HG02610 (cell line): ENCODE measurements at regions not wholly inside any gene's neighbourhood (a gene's known extent, or its start where the extent isn't known, plus 50 kb on each side); places are given as distances from the start of the nearest gene placed in this dataset.
A peak's percentile ranks its signal among the peaks of the same experiment; 100 is the strongest.

Experiments
- ATAC-seq: cut with Tn5 transposase; IDR thresholded peaks from one replicate; pipeline ENCODE4 v1.9.1; 2021; ENCODE audit warnings: mild to moderate bottlenecking, moderate library complexity; ENCODE audit not compliant: unreplicated experiment

DNA sequence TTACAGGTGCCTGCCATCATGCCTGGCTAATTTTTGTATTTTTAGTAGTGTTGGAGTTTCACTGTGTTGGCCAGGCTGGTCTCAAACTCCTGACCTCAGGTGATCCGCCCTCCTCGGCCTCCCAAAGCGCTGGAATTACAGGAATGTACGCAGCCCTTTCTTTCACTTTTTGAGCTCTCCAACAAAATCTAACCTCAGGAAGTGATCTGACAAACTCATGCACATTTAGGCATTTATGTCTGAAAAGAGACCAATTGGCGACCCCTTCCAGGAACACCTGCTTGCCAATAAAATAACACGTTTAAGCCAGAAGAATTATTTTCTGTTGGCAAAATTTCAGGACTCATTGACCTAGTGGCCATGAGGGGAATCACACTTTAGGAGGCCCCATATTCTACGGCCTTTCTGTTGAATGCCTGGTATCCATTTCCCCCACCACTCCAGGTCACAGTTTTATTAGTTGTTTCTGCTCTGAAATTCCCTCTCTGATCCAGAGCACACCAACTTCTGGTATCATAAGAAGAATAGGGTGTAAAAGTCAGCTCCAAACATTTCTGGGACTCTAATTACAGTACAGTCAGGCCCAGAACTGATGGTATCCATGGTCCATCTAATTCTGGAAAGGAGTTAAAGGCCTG lies 65.8 kb upstream of the FRMD4A start:
- no peak for ATAC-seq

DNA sequence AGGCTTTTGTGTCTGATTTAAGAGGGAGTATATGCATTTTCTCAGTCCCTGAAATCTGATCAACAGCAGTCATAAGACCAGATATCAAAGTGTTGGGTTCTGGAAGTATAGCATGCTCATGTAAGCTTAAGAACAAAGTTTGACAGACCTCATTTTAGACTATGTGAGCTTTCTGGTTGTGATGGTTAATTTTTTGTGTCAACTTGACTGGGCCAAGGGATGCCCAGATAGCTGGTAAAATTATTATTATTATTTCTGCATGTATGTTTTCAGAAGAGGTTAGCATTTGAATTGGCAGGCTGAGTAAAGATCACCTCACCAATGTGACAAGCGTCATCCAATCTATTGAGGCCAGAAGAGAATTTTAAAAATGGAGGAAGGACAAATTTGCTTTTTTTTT lies 63.5 kb upstream of the FRMD4A start:
- ATAC-seq, result no peak

DNA sequence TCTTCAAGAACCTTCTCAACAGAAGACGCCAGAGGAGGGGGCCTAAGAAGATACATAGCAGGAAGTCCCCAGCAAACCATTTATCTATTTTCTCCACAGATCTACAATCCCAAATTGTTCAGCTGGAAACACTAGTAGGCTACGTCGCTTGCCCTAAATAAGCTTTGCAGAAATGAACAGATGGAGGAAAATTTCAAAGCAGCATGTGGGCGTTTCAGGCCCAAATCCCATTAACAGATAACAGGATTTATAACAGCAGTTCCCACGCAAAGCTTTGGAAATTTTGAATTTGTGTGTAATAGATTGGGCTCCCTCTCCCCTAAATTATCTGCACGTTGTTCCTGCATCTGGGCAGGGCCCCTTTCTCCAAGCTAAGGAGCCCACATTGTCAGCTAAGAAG lies 60.6 kb upstream of the FRMD4A start:
- no peak for ATAC-seq

DNA sequence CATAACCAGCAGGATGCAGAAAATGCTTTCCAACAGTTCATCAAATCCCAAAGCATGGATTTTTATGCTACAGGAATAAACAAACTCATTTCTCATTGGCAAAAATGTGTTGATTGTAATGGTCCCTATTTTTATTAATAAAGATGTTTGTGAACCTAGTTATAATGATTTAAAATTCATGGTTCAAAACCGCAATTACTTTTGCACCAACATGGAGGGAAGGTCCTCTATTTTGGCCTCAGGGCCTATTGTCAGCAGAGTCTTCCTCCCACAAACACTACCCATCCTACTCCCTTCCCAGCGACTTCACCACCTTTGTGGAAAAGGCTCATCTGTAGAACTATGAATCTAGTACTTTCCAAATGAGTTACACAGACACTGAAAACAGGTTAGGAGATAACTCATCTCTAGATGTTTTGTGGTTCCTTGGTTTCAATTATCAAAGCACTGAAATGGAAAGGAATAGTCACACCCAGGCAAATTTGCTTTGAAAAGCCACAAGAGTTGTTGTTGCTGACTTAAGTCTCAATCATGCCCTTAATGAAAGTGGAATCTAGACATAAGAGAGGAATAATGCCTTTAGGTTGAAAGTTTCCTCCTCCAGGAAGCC lies 59.4 kb upstream of the FRMD4A start:
- ATAC-seq, result peak; percentile 93

- ATAC-seq, result no peak
Measured at GRCh38 chr10:14385596-14386593, 55.2 kb upstream of the FRMD4A start.

- no peak for ATAC-seq
Measured at GRCh38 chr10:14384915-14385314, 54.2 kb upstream of the FRMD4A start.

DNA sequence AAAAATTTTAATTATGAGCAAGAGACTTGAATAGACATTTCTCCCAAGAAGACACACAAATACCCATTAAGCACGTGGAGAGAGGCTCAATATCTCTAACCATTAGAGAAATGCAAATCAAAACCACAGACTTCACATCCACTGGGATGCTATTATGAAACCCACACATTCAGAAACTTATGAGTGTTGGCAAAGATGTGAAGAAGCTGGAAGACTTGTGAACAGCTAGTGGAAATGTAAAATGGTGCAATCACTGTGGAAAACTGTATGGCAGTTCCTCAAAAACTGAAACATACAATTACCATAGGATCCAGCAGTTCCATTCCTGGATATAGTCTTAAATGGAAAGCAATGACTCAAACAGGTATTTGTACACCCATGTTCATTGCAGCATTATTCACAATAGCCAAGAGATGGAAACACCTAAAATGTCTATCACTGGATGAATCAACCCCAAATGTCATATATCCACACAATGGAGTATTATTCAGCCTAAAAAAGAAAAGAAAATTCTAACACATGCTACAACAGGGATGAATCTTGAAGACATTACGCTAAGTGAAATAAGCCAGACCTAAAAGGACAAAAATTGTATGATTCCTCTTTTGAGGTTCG lies 53.5 kb upstream of the FRMD4A start:
- ATAC-seq, result no peak

DNA sequence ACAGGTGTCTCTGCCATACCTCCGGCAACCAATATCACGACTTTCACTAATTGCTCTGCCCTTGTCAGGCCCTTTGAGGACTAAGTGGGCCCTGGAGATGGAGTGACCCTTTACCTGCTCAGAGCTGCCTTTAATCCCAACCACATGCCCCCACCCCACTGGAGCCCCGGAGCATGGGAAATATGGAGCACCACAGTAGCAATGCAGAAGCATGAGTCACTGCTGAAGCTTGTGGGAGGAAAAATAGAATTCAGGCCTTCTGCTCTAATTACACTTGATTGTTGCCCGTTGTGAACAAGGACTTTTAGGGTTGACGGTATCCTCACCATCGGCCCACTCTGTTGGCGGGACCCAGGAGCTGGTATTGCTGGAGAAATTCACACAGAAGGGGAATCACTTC lies 52.5 kb upstream of the FRMD4A start:
- ATAC-seq, result no peak

GRCh38 chr10:14382531-14382930 lies 51.8 kb upstream of the FRMD4A start:
- ATAC-seq, result no peak

DNA sequence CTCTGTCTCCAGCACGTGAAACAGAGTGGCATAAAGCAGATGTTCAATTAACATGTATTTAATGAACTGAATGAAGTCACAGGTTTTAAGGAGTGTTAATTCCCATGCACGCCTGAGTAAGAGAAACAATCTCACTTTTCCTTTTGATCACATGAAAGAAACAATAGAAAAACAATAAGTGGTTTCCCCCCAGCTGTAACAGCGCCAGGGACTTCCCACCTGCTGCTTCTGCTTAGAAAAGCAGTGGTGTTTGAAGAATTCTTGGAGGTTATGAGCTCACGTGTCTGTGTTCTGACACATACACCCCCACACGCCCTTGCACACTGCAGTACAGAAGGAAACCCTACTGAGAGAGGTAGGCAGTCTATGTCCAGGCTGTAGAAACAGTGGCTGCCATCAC lies 51.3 kb upstream of the FRMD4A start:
- peak; percentile 74 for ATAC-seq

DNA sequence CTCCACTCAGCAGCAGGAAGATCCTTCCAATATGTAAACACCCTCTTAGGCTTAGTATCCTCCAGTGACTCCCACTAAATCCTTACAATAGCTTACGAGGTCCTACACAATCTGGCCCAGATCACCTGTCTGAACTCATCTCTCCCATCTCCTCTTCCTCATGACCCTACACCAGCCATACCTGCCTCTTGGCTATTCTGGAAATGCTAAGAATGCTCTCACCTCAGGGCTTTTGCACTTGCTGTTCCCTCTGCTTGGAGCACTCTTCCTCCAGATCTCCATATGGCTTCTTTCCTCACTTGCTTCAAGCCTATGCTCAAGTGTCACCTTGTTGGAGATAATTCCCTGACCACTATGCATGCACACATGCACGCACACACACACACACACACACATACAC lies 50.8 kb upstream of the FRMD4A start:
- ATAC-seq, result no peak

- ATAC-seq, result no peak
Measured at GRCh38 chr10:14380746-14381145, 50.0 kb upstream of the FRMD4A start.
